K562 (cell line): ENCODE measurements at regions not wholly inside any gene's neighbourhood (a gene's known extent, or its start where the extent isn't known, plus 50 kb on each side); places are given as distances from the start of the nearest gene placed in this dataset.

Source experiments
- ATAC-seq: fragments of 200-7000 bp; cut with Tn5 transposase; 3 replicates; pipeline ENCODE4 v1.9.1; 2020; ENCODE audit warnings: moderate library complexity
- BruUV-seq: library from RNA; stranded (reverse); fragments of 400-500 nt; replicated peaks from 2 replicates; lab custom pipeline; 2021; lab: Mats Ljungman, UMichigan
- CTCF ChIA-PET: fragments of 300-600 bp; formaldehyde crosslinking; extraction: SDS; loops from one replicate; lab custom pipeline; 2021; ENCODE audit warnings: low intra/inter-chr PET ratio; lab: Yijun Ruan, JAX
- POLR2A ChIA-PET: fragments of 300-600, 350-650 bp; sonication (Branson Sonifier 250); formaldehyde crosslinking; extraction: SDS; loops from one replicate; lab custom pipeline; 2021; ENCODE audit warnings: antibody characterized with exemption, inconsistent platforms; lab: Yijun Ruan, JAX
- DNase-seq, 4 experiments: peaks; one replicate each; pipeline versions ENCODE4 v3.0.0 to v3.0.0-alpha.2; 2011 to 2018; ENCODE audit warnings: low spot score in 3 of 4, mixed read lengths in 3 of 4; ENCODE audit errors: extremely low read depth in 1 of 4
- FAIRE-seq: peaks from 2 replicates; lab custom pipeline; 2011; peaks lifted over from hg19 to GRCh38; lab: Jason Lieb, UNC
- H2AFZ ChIP-seq: 2 replicates; pipeline ENCODE4 v1.6.0; 2011; ENCODE audit warnings: low read depth, low read length, control low read depth, inconsistent platforms
- H3K27ac ChIP-seq: fragments of 200-600 bp; 3 replicates; pipeline ENCODE4 v1.8.0; 2011; ENCODE audit warnings: low read depth, mild to moderate bottlenecking, control low read depth, inconsistent platforms, low read length, moderate library complexity, mixed read lengths; ENCODE audit errors: extremely low read depth
- H3K27me3 ChIP-seq, 2 experiments: fragments of 300-600 bp in 1 of 2; 2 replicates in 1 of 2; 3 replicates in 1 of 2; pipeline versions ENCODE4 v1.6.0 to v1.8.0; 2011; ENCODE audit warnings: inconsistent platforms in 2 of 2, low read length in 2 of 2, mild to moderate bottlenecking in 1 of 2, mixed read lengths in 1 of 2, moderate library complexity in 1 of 2; ENCODE audit not compliant: control insufficient read depth in 2 of 2, insufficient read depth in 2 of 2
- H3K36me3 ChIP-seq: fragments of 300-600 bp; 3 replicates; pipeline ENCODE4 v1.8.0; 2011; ENCODE audit warnings: mild to moderate bottlenecking, low read length, inconsistent platforms; ENCODE audit not compliant: control insufficient read depth, insufficient read depth
- H3K4me1 ChIP-seq, 2 experiments: fragments of 200-600 bp in 1 of 2; replicated peaks in 1 of 2; 2 replicates in 1 of 2; 3 replicates in 1 of 2; pipeline versions ENCODE4 v1.5.1 to v1.8.0; 2011; ENCODE audit warnings: inconsistent platforms in 2 of 2, low read length in 2 of 2, mild to moderate bottlenecking in 1 of 2, mixed read lengths in 1 of 2, moderate library complexity in 1 of 2; ENCODE audit not compliant: control insufficient read depth in 2 of 2, insufficient read depth in 2 of 2
- H3K4me2 ChIP-seq: 2 replicates; pipeline ENCODE4 v1.6.1; 2011; ENCODE audit warnings: low read length, control low read depth, inconsistent platforms, mixed read lengths; ENCODE audit not compliant: insufficient read depth
- H3K4me3 ChIP-seq: fragments of 200-600 bp; sonication (generic), shearing (Covaris generic); 2 replicates; pipeline ENCODE4 v1.5.1; 2016; ENCODE audit warnings: control low read depth, inconsistent platforms
- H3K79me2 ChIP-seq: fragments of 200-600 bp; 3 replicates; pipeline ENCODE4 v1.8.0; 2011; ENCODE audit warnings: low read length, inconsistent platforms; ENCODE audit not compliant: control insufficient read depth, insufficient read depth
- H3K9ac ChIP-seq, 2 experiments: 2 replicates each; pipeline versions ENCODE4 v1.6.0 to v1.6.1; 2011; ENCODE audit warnings: low read depth in 2 of 2, low read length in 2 of 2, control low read depth in 1 of 2, inconsistent platforms in 1 of 2, mild to moderate bottlenecking in 1 of 2, mixed read lengths in 1 of 2; ENCODE audit not compliant: insufficient read depth in 1 of 2
- H3K9me1 ChIP-seq: one replicate; pipeline ENCODE4 v1.6.0; 2011; ENCODE audit warnings: inconsistent platforms, mild to moderate bottlenecking, low read length, moderate library complexity; ENCODE audit not compliant: control insufficient read depth, insufficient read depth
- H3K9me3 ChIP-seq: replicated peaks from 2 replicates; pipeline ENCODE4 v1.5.1; 2011; ENCODE audit warnings: low read depth, low read length, inconsistent platforms; ENCODE audit not compliant: control insufficient read depth, insufficient read depth
- H4K20me1 ChIP-seq: replicated peaks from 2 replicates; pipeline ENCODE4 v1.6.1; 2011; ENCODE audit warnings: low read length, inconsistent platforms, mixed read lengths; ENCODE audit not compliant: control insufficient read depth, insufficient read depth
- ARID4B ChIP-seq: sonication (generic); formaldehyde crosslinking; IDR thresholded peaks from 2 replicates; pipeline ENCODE4 v1.8.0; 2022; ENCODE audit warnings: mild to moderate bottlenecking, missing genetic modification reagents
- CXXC5 ChIP-seq: fragments of 250-450 bp; sonication (Bioruptor Pico); IDR thresholded peaks from 2 replicates; pipeline ENCODE4 v1.8.0; 2022; ENCODE audit warnings: inconsistent platforms, mild to moderate bottlenecking, moderate library complexity
- ZNF347 ChIP-seq: fragments of 450-650 bp; formaldehyde crosslinking; IDR thresholded peaks from 2 replicates; pipeline ENCODE4 v1.4.0; 2020; ENCODE audit warnings: low read depth, mild to moderate bottlenecking, moderate library complexity
- WGBS: fragments of 100-300 bp; shearing (Covaris generic); methylation state at CpG from one replicate; pipeline ENCODE4 v1.1.6; 2016; ENCODE audit warnings: low coverage, mixed read lengths; ENCODE audit not compliant: insufficient coverage; ENCODE audit errors: missing lambda C conversion rate; 5-methylcytosine and 5-hydroxymethylcytosine counted together
- in situ Hi-C: fragments of 300-500 bp; cut with MboI; formaldehyde crosslinking; loops from 4 replicates; pipeline ENCODE4 v1.15.0; 2018; ENCODE audit warnings: inconsistent platforms, mixed read lengths
- intact Hi-C: fragments of 100-400 bp; cut with micrococcal nuclease; formaldehyde crosslinking; loops from 2 replicates; pipeline ENCODE4 v1.14.2; 2022

GRCh38 chr10:121285406-121286196, 312.6 kb downstream of the FGFR2 start:
- ATAC-seq (no peak), DNase-seq (no peak), FAIRE-seq (no peak)
- no peaks in the 10 kb centered on the region for H3K79me2 ChIP-seq
- H3K9ac ChIP-seq, result no peak overlapping the region
- H3K27ac ChIP-seq, result no peak overlapping the region
- H3K4me1 ChIP-seq, result no peaks in the 10 kb centered on the region
- 0% methylated on average over 4 of the region's 5 CpGs for WGBS
- H3K4me3 ChIP-seq, result no peak overlapping the region
- no peaks in the 10 kb centered on the region for H3K9me3 ChIP-seq
- intact Hi-C loops (no loop called here), in situ Hi-C loops (no loop called here)
- CTCF ChIA-PET, result no interaction called here
- no peak overlapping the region for H2AFZ ChIP-seq
- TF ChIP-seq ARID4B (CRISPR knock-in tag), result no peak
- TF ChIP-seq ZNF347 (CRISPR knock-in tag), result no peak
- TF ChIP-seq CXXC5 (CRISPR knock-in tag), result no peak
- no peaks in the 10 kb centered on the region for H3K36me3 ChIP-seq
- no peaks in the 10 kb centered on the region for H4K20me1 ChIP-seq
- POLR2A ChIA-PET, result interaction anchor here (1.0 kb wide), 1 partner anchor 11 kb away, joined by 3 read pairs; no protein-coding TSS in a partner anchor
- H3K27me3 ChIP-seq, result no peaks in the 10 kb centered on the region
- BruUV-seq, result no TSS peak
- H3K4me2 ChIP-seq, result no peak overlapping the region
- no peaks in the 10 kb centered on the region for H3K9me1 ChIP-seq
